ENCODE measurements at regions not wholly inside any gene's neighbourhood (a gene's known extent, or its start where the extent isn't known, plus 50 kb on each side); places are given as distances from the start of the nearest gene placed in this dataset.

- DNase-seq, result no peak
- intact Hi-C loops (cut with DNase I; ENCODE audit: low total_unique reads), result no loop called here
- peaks cover 0 to 5% (median 3%) of the 10 kb centered on the region in 3 donors for H3K9me3 ChIP-seq
- no peaks in the 10 kb centered on the region for H3K4me1 ChIP-seq
- no peak for TF ChIP-seq CTCF (IDR thresholded peaks at IDR 0.05)
- no peak overlapping the region for H3K27ac ChIP-seq
- H3K27me3 ChIP-seq, result peaks cover 0 to 12% of the 10 kb centered on the region in 2 donors
- no peak overlapping the region for H3K4me3 ChIP-seq
- H3K36me3 ChIP-seq, result no peaks in the 10 kb centered on the region
Observed at GRCh38 chr12:116481726-116482125, 77.5 kb upstream of the MAP1LC3B2 start.

DNA sequence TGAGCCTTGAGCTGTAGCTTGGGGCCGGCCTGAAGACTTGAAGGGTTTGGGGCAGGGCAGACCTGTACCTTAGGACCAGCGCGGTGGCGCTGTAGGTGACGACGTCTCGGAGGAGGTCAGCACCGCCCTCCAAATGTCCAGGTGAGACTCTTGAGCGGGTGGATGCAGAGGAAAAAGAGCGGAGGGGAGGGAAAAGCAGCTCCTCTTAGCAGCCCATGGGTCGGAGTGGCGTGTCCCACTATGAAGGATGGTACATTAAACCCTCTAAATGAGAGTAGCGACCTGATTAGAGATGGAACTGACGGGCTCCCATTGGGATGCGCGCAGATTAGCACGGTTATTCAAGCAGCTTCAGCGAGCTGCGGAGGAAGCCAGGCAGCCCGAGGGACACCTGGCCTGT is 77.0 kb upstream of the MAP1LC3B2 start:
- Histone ChIP-seq H3K36me3 (no peaks in the 10 kb centered on the region), H3K4me1 (no peaks in the 10 kb centered on the region), H3K4me3 (no peak overlapping the region), H3K27me3 (peaks cover 0 to 12% of the 10 kb centered on the region in 2 donors), H3K27ac (no peak overlapping the region), H3K9me3 (peaks cover 0 to under 1% (median 0%) of the 10 kb centered on the region in 3 donors)
- no peak for TF ChIP-seq CTCF (IDR thresholded peaks at IDR 0.05)
- DNase-seq, result no peak
- intact Hi-C loops (cut with DNase I; ENCODE audit: low total_unique reads), result no loop called here

GRCh38 chr12:116482859-116483258 is 76.3 kb upstream of the MAP1LC3B2 start:
- H3K9me3 ChIP-seq, result no peaks in the 10 kb centered on the region
- H3K4me1 ChIP-seq, result no peaks in the 10 kb centered on the region
- H3K27me3 ChIP-seq, result peaks cover 0 to 12% of the 10 kb centered on the region in 2 donors
- no peak overlapping the region for H3K27ac ChIP-seq
- intact Hi-C loops (cut with DNase I; ENCODE audit: low total_unique reads), result no loop called here
- TF ChIP-seq CTCF (IDR thresholded peaks at IDR 0.05), result no peak
- no peak overlapping the region for H3K4me3 ChIP-seq
- no peak for DNase-seq
- no peaks in the 10 kb centered on the region for H3K36me3 ChIP-seq

DNA sequence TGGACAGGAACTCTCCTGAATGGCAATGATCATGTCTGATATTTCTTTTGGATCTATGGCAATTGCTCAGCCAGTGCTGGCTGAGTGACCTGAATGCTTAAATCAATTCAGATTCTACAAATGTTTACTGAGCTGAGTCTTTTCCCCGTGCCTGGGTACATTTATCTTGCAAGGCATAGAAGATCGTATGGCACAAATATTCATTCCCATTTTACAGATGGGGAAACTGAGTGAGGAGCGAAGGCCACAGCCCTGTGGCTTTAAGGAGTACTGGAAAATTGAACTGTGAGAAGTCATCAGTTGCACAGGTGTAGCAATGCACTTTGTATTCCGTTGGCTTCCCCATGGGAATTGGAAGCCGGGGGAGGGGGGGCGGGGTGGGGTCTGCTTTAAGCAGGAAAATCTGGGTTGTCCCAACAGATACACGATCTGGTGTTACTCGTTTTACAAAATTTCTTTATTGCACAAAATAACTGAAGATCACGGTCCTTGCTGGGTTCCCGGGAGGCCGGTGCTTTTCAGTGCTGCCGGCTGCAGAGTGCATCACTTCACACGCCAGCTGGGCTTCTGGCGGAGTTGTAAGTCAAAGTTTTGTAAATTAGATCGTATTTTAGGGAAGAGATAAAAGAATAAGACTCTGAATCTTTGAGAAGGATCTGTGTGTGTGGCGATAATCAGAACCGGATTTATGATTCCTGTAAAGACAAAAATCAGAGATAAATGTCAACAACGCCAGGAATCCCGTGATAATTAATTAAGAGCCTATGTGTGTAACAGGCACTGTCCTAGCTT is 75.0 kb upstream of the MAP1LC3B2 start:
- H3K4me1 ChIP-seq, result no peaks in the 10 kb centered on the region
- DNase-seq, result no peak
- TF ChIP-seq CTCF (IDR thresholded peaks at IDR 0.05), result no peak
- H3K9me3 ChIP-seq, result peaks cover 0 to 6% (median 0%) of the 10 kb centered on the region in 3 donors
- no peak overlapping the region for H3K27ac ChIP-seq
- intact Hi-C loops (cut with DNase I; ENCODE audit: low total_unique reads), result no loop called here
- no peaks in the 10 kb centered on the region for H3K36me3 ChIP-seq
- peaks cover 0 to 12% of the 10 kb centered on the region in 2 donors for H3K27me3 ChIP-seq
- no peak overlapping the region for H3K4me3 ChIP-seq

- no peaks in the 10 kb centered on the region for H3K4me1 ChIP-seq
- peaks cover 0 to 6% (median 0%) of the 10 kb centered on the region in 3 donors for H3K9me3 ChIP-seq
- no peaks in the 10 kb centered on the region for H3K36me3 ChIP-seq
- H3K4me3 ChIP-seq, result no peak overlapping the region
- intact Hi-C loops (cut with DNase I; ENCODE audit: low total_unique reads), result no loop called here
- DNase-seq, result no peak
- TF ChIP-seq CTCF (IDR thresholded peaks at IDR 0.05), result no peak
- peaks cover 0 to 12% of the 10 kb centered on the region in 2 donors for H3K27me3 ChIP-seq
- H3K27ac ChIP-seq, result no peak overlapping the region
Observed at GRCh38 chr12:116484807-116485206, 74.4 kb upstream of the MAP1LC3B2 start.
